Suprapubic skin (tissue), 4 donors: ENCODE measurements at regions not wholly inside any gene's neighbourhood (a gene's known extent, or its start where the extent isn't known, plus 50 kb on each side); places are given as distances from the start of the nearest gene placed in this dataset.
"Not testable (repeated sequence)": the region's sequence is repeated elsewhere in the genome, so short reads cannot be mapped to it uniquely, and the experiment has no call there.

Experiments
- DNase-seq, 2 donors: peaks; one replicate each; pipeline ENCODE4 v3.0.0-alpha.2; 2019; ENCODE audit warnings: low spot score in 2 of 2
- H3K27ac ChIP-seq: fragments of 200-600 bp; sonication (generic); one replicate; pipeline ENCODE4 v1.5.1; 2019
- H3K27me3 ChIP-seq: fragments of 200-600 bp; sonication (generic); one replicate; pipeline ENCODE4 v1.5.1; 2019
- H3K36me3 ChIP-seq: fragments of 200-600 bp; sonication (generic); one replicate; pipeline ENCODE4 v1.5.1; 2019
- H3K4me1 ChIP-seq: fragments of 200-600 bp; sonication (generic); one replicate; pipeline ENCODE4 v1.5.1; 2019
- H3K4me3 ChIP-seq: fragments of 200-600 bp; sonication (generic); one replicate; pipeline ENCODE4 v1.5.1; 2019; ENCODE audit warnings: mild to moderate bottlenecking
- H3K9me3 ChIP-seq: fragments of 200-600 bp; sonication (generic); one replicate; pipeline ENCODE4 v1.5.1; 2019
- EP300 ChIP-seq: sonication (generic); formaldehyde crosslinking; IDR thresholded peaks from one replicate; pipeline ENCODE4 v1.6.1; 2017; ENCODE audit warnings: antibody characterized with exemption
- POLR2A ChIP-seq, 2 donors: fragments of 450-650 bp; IDR thresholded peaks; one replicate each; pipeline ENCODE4 v1.6.1; 2017; ENCODE audit warnings: antibody characterized with exemption in 2 of 2, mild to moderate bottlenecking in 2 of 2, moderate library complexity in 2 of 2
- POLR2AphosphoS5 ChIP-seq, 3 donors: sonication (generic); formaldehyde crosslinking; IDR thresholded peaks; one replicate each; pipeline ENCODE4 v1.6.1; 2017; ENCODE audit warnings: antibody characterized with exemption in 3 of 3
- WGBS: methylation state at CpG from one replicate; pipeline ENCODE4 v1.1.5; 2018; 5-methylcytosine and 5-hydroxymethylcytosine counted together
- TF ChIP-seq, protein P1 (sequence below), 2 donors: fragments of 200-600 bp in 1 of 2; fragments of 450-650 bp in 1 of 2; sonication (generic) in 1 of 2; IDR thresholded peaks; one replicate each; pipeline ENCODE4 v1.5.1; 2016 to 2019; ENCODE audit warnings: antibody characterized with exemption in 2 of 2, mild to moderate bottlenecking in 1 of 2, moderate library complexity in 1 of 2

DNA sequence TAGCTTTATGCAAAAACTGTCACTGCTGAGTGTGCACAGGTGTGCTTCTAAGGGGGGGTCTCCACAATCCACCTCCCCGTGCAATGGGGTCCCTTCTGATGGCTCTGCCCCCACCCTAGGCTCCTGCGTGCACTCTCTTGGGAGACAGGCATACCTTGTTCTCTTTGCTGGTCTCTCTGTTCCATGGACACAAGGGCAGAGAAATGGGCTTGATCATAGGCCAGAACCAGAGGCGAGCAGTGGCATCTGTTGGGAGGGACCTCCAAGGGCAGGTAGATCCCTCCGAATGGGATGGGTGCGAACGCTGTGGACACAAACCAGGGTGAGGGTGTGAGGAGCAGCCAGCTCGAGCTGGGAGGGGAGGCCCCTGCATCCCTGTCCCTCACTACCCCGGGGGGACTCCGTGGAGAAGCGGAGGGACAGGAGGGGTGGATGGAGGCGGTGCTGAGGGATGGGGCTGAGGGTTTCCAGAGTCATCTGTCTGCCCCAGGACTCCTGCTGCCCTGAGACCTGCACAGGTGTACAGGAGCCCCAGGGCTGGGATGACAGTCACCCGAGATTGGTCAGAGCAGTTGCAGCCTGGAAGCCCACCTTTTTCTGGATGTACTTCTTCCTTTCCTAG lies 175.0 kb downstream of the KLF13 start:
- DNase-seq: no peak
- no peak overlapping the region for H3K27ac ChIP-seq
- H3K9me3 ChIP-seq: no peaks in the 10 kb centered on the region
- TF ChIP-seq POLR2AphosphoS5 (IDR thresholded peaks at IDR 0.05) (no peak), POLR2A (IDR thresholded peaks at IDR 0.05) (no peak), EP300 (no peak)
- TF ChIP-seq, protein P1, sequence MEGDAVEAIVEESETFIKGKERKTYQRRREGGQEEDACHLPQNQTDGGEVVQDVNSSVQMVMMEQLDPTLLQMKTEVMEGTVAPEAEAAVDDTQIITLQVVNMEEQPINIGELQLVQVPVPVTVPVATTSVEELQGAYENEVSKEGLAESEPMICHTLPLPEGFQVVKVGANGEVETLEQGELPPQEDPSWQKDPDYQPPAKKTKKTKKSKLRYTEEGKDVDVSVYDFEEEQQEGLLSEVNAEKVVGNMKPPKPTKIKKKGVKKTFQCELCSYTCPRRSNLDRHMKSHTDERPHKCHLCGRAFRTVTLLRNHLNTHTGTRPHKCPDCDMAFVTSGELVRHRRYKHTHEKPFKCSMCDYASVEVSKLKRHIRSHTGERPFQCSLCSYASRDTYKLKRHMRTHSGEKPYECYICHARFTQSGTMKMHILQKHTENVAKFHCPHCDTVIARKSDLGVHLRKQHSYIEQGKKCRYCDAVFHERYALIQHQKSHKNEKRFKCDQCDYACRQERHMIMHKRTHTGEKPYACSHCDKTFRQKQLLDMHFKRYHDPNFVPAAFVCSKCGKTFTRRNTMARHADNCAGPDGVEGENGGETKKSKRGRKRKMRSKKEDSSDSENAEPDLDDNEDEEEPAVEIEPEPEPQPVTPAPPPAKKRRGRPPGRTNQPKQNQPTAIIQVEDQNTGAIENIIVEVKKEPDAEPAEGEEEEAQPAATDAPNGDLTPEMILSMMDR (IDR thresholded peaks at IDR 0.05): no peak
- no peaks in the 10 kb centered on the region for H3K4me1 ChIP-seq
- no peak overlapping the region for H3K4me3 ChIP-seq
- WGBS: 93% methylated on average over 12 of the region's 12 CpGs
- H3K27me3 ChIP-seq: no peaks in the 10 kb centered on the region
- H3K36me3 ChIP-seq: no peaks in the 10 kb centered on the region

DNA sequence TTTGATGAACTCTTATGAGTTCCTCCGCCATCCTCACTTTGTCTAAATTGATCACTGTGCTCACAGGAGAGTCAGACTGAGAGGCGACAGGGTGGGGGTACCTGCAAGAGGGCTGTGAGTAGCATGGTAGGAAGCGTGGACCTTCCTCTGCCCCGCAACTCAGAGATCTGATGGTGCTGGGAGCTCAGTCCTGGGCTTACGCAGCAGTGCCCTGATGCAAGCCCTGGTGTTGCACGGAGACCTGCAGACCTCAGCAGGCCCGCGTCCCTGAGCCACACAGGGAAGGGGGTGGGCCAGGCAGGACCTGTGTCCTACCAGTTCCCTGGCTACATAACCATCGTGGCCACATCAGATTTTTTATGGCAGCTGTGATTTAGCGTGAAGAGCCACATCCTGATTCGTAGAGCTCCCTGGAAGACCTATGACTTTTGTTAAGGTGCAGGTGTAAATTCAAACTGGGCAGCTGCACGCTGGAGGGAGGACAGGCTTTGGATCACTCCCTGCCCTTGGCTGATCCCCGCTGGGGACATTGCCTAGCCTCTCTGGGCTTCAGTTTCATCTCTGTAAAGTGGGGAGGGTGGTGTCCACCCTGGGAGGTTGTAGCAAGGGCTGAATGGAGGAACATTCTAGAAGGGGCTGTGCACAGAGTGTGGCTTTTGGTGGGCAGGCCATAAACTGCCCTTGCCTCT lies 176.1 kb downstream of the KLF13 start:
- 88% methylated on average over 8 of the region's 13 CpGs for WGBS
- no peak for DNase-seq
- no peak overlapping the region for H3K27ac ChIP-seq

DNA sequence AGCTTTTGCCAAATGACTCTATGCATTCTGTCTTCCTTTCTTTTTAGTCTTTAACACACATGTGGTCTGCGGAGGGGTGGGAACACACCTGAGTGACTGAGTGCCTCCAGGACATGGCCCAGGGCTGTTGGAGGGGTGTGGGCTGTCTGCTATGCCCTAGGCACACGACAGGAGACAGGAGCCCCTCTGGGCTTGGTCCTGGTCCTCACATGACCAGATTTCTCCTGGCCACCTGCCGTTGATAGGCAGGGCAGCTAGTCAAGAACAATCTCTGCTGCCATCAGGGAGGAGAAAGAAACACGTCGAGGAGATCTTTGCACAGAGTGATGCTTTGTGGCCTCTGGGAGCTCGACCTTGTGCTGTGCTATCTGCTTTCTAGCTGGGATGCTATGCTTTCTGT lies 176.6 kb downstream of the KLF13 start:
- Histone ChIP-seq H3K27ac (no peak overlapping the region), H3K4me3 (no peak overlapping the region), H3K36me3 (no peaks in the 10 kb centered on the region), H3K27me3 (no peaks in the 10 kb centered on the region), H3K4me1 (no peaks in the 10 kb centered on the region), H3K9me3 (no peaks in the 10 kb centered on the region)
- 66% methylated on average over 6 of the region's 6 CpGs for WGBS
- DNase-seq: no peak
- TF ChIP-seq, protein P1 (IDR thresholded peaks at IDR 0.05): no peak
- TF ChIP-seq EP300: no peak
- no peak for TF ChIP-seq POLR2A (IDR thresholded peaks at IDR 0.05)
- no peak for TF ChIP-seq POLR2AphosphoS5 (IDR thresholded peaks at IDR 0.05)

More for the DNA sequence above, 176.1 kb downstream of the KLF13 start:
- no peaks in the 10 kb centered on the region for H3K4me1 ChIP-seq
- H3K27me3 ChIP-seq: no peaks in the 10 kb centered on the region
- no peak overlapping the region for H3K4me3 ChIP-seq
- no peaks in the 10 kb centered on the region for H3K36me3 ChIP-seq
- no peaks in the 10 kb centered on the region for H3K9me3 ChIP-seq
- no peak for TF ChIP-seq EP300
- no peak for TF ChIP-seq POLR2A (IDR thresholded peaks at IDR 0.05)
- TF ChIP-seq POLR2AphosphoS5 (IDR thresholded peaks at IDR 0.05): no peak
- TF ChIP-seq, protein P1 (IDR thresholded peaks at IDR 0.05): no peak

DNA sequence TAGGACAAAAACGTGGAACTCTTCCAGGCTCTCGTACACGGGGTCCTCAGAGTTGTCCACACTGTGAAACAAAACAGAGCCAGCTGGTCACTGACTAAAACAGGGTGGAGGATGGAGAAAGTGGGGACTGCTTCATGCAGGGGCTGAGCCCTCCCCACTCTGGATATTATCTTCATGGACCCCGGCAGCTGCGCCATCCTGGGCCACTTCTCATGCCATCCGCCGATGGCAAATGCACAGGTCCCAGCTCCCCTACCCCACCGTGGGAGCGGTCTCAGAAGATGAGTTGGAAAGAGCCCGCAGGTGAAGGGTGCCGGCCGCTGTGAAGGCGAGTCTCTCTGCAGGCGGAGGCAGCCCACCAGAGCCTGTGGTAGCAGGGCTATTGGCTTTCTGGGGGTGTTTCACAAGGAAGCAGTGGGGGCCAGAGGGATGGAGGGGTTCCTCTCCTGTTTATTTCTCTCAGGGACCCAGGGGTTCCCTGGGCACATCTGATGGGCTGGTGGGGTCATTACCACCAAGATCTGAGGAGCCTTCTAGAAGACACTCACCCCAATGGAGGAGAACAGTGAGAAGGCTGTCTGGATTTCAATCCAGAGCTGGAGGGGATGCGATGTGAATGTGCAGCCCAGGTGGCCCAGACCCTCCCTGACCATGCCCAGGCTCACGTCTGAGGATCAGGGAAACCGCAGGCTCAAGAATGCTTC lies 177.3 kb downstream of the KLF13 start:
- H3K4me3 ChIP-seq: no peak overlapping the region
- DNase-seq: no peak
- TF ChIP-seq EP300: no peak
- TF ChIP-seq POLR2A (IDR thresholded peaks at IDR 0.05): no peak
- TF ChIP-seq, protein P1 (IDR thresholded peaks at IDR 0.05): no peak
- no peak for TF ChIP-seq POLR2AphosphoS5 (IDR thresholded peaks at IDR 0.05)
- H3K4me1 ChIP-seq: no peaks in the 10 kb centered on the region
- no peaks in the 10 kb centered on the region for H3K36me3 ChIP-seq
- no peak overlapping the region for H3K27ac ChIP-seq
- no peaks in the 10 kb centered on the region for H3K27me3 ChIP-seq
- 90% methylated on average over 17 of the region's 17 CpGs for WGBS
- no peaks in the 10 kb centered on the region for H3K9me3 ChIP-seq

DNA sequence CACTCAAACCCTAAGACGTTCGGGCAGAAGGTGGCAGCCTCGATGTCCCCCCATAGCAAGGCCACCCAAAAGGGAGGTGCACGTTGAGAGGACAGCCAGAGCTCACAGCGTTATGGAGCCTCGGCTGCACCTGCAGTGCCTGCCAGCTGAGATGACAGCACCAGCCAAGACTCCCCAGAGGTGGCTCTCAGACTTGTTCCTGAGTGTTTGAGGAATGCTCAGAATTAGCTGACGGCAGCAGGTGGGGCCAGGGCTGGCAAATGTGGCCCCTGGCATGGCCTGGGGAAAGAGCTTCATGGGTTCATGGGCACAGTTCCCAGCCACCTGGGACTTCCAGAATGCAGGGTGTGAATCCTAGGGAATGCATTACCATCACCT lies 177.8 kb downstream of the KLF13 start:
- H3K4me3 ChIP-seq: no peak overlapping the region
- TF ChIP-seq, protein P1 (IDR thresholded peaks at IDR 0.05): no peak
- TF ChIP-seq POLR2A (IDR thresholded peaks at IDR 0.05) (no peak), EP300 (no peak), POLR2AphosphoS5 (IDR thresholded peaks at IDR 0.05) (no peak)
- H3K27me3 ChIP-seq: no peaks in the 10 kb centered on the region
- 40% methylated on average over 6 of the region's 7 CpGs for WGBS
- H3K9me3 ChIP-seq: no peaks in the 10 kb centered on the region
- no peaks in the 10 kb centered on the region for H3K4me1 ChIP-seq
- no peak overlapping the region for H3K27ac ChIP-seq
- DNase-seq: no peak
- H3K36me3 ChIP-seq: no peaks in the 10 kb centered on the region

DNA sequence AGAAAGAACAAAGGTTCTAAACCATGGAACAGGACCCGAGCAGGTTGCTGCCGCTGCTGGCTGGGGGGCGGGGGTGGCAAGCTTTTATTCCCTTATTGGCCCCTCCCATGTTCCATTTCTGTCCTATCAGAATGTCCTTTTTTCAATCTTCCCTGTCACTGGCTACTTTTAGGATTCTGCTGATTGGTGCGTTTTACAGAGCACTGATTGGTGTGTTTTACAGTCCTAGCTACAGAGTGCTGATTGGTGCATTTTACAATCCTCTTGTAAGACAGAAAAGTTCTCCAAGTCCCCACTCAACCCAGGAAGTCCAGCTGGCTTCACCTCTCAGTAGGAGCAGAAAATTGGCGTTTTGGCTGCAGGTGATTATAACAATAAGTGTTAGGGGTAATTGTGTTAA lies 180.9 kb downstream of the KLF13 start:
- not testable (repeated sequence) for H3K4me1 ChIP-seq, H3K27ac ChIP-seq, H3K36me3 ChIP-seq, H3K9me3 ChIP-seq, H3K27me3 ChIP-seq, H3K4me3 ChIP-seq, DNase-seq
- 81% methylated on average over 5 of the region's 5 CpGs for WGBS
